ENCODE measurements at regions not wholly inside any gene's neighbourhood (a gene's known extent, or its start where the extent isn't known, plus 50 kb on each side); places are given as distances from the start of the nearest gene placed in this dataset.
"Not testable (repeated sequence)": the region's sequence is repeated elsewhere in the genome, so short reads cannot be mapped to it uniquely, and the experiment has no call there.

DNA sequence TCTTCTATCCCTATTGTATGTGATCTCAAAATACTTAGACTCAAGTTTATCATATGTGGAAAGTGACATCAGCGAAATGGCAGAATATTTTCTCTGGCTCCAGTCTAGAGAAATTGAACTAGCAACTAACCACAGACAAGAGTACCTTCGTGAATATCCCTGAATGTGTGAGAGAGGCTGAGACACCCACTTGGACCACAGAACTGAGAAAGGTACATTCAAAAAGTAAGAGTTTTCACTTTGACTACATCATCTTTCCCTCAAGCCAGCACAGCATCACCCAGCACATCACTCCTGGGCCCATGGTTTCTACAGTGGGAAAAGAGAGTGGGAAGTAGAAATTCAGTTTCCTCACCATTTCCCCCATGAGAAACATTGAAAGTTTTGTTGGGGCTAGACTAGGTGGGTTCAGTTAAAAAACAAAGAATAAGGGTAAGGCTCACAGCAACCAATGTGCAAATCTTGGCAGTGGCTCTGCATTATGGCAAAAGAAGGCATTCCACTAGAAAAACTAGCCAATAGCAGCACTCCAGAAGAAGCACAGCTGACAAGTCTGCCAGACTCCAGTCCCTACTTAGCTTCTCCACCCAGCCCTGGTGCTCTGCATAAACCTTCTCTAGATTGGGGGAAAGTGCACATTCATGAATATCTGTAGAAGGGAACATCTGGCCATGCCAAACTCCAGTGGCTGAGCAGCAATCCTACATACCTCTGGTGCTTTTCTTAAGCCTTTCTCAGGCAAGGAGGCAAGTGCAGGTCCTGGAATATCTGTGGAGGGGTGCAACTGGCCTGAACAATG lies 225.6 kb upstream of the VLDLR start:
- DNase-seq (ENCODE audit: low read depth): no peak

GRCh38 chr9:2396622-2397285 lies 224.8 kb upstream of the VLDLR start:
- DNase-seq (ENCODE audit: low read depth): no peak

DNA sequence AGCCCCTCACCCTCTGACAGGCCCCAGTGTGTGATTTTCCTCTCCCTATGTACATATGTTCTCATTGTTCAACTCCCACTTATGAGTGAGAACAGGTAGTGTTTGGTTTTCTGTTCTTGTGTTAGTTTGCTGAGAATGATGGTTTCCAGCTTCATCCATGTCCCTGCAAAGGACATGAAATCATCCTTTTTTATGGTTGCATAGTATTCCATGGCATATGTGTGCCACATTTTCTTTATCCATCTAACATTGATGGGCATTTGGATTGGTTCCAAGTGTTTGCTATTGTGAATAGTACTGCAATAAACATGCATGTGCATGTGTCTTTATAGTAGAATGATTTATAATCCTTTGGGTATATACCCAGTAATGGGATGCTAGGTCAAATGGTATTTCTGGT lies 223.7 kb upstream of the VLDLR start:
- not testable (repeated sequence) for DNase-seq (ENCODE audit: low read depth)

GRCh38 chr9:2401746-2402145 lies 219.8 kb upstream of the VLDLR start:
- DNase-seq (ENCODE audit: low read depth): not testable (repeated sequence)

DNA sequence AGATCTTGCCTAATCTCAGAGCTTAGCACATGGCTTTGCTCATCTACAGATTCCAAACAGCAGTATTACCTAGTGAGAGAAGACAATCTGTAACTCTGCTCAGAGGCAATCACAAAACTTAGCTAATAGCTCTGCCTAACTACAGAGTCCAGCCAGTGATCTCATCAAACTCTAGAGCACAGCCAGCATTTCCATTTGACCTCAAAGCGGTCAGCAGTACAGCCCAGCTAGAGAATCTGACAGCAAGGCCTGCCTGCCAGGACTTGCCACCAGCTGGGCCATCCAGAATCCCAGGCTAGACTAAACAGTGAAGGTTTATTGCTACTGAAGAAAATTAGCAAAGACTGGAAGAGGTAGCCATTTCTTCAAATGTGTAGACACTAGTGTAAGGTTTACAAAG lies 217.9 kb upstream of the VLDLR start:
- no peak for DNase-seq (ENCODE audit: low read depth)

GRCh38 chr9:2406252-2406651 lies 215.3 kb upstream of the VLDLR start:
- DNase-seq (ENCODE audit: low read depth): no peak

- DNase-seq (ENCODE audit: low read depth): no peak
These were observed 214.1 kb upstream of the VLDLR start for GRCh38 chr9:2407450-2407849.

DNA sequence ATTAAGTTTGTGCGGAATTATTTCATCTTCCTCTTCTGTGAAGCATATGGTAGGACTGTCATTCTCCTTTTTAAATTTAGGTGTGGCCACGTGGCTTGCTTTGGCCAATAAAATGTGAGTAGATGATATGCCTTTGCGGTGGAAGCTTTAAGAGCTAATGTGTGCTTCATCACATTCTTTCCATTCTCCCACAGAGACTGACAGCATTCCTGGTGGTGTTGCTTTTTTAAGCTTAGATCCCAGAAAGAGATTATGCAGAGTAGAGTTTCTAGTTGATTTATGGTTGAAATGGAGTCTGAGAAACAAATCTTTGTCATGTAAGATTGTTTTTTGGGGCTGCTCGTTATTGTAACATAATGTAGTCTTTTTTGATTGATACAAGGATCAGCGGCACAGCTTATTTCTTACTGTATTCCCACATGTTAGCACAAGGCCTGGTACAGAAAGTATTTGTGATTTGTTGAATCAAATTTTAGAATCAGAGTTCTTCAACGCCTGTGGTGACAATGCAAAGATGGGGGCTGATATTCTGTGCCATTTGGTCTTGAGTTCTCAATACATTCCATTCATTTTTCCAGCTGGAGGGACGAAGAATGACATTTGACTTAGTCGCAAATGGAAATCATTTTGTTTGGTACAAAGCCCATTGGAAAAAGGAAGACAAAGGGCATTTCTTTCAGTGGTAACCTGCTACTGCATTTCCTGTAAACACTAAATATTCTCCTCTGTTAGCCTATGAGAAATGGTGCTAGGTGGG lies 209.9 kb upstream of the VLDLR start:
- DNase-seq (ENCODE audit: low read depth): no peak

GRCh38 chr9:2413160-2413805 lies 208.3 kb upstream of the VLDLR start:
- DNase-seq (ENCODE audit: low read depth): no peak

DNA sequence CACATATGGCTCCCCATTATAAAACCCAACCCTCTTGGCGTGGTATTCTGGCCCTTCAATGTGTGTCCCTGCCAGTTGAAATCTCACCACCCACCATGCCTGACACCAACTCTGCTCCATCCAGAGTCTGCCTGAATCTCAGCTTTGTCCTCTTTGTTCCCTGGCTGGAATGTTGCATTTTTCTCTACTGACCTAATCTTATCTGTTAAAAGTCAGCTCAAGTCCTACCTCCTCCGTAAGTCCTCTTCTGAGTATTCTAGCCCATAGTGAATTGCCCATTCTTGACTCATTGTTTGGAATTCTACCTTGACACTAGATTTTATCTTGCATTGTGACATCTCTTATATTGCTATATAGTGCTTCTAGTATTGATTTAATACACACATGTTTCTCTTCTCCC lies 207.1 kb upstream of the VLDLR start:
- no peak for DNase-seq (ENCODE audit: low read depth)

DNA sequence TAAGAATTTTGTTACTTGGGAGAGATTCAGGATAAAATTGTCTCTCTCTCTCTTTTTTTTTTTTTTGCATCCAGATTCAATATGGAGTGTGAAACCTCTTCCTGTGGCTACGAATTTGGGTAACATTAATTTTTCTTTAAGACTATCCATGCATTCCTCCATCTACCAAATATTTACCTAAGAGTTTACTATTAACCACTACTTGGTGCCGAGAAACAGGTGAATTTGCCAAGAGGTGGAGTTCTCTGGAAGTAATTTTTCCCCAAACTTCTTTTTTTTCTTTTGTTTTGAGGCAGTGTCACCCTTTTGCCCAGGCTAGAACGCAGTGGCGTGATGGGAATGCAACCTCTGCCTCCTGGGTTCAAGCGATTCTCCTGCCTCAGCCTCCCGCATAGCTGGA lies 206.3 kb upstream of the VLDLR start:
- DNase-seq (ENCODE audit: low read depth): no peak

DNA sequence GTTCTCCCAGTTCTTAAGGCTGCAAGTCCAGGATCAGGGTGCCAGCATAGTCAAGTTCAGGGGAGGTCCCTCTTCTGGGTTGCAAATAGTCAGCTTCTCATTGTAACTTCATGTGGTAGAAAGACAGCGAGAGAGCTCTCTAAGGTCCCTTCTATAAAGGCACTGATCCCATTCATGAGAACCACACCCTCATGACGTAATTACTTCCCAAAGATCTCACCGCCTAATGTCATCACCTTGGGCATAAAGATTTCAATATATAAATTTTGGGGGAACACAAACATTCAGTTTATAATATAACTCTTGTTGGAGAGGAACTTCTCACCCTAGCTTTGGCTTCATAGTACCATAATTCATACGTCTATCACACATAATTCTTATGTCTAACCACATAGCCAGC lies 203.9 kb upstream of the VLDLR start:
- no peak for DNase-seq (ENCODE audit: low read depth)

DNA sequence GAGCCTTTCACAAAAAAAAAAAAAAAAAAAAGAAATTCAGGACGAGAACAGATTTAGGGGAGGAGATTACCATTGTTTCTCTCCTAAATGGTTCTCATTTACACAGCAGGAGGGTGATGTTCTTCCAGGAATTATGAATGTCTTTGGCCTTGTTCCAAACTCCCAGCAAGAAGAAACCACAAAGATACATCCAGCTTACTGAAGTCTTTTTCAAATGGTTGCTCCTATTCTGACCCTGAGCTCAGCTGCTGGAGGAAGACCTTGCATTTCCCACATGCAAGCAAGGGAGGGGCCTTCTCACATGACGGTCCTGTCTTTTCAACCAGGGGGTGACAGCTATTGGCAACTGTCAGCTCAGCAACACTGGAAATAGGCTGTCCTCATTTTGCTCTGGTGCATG lies 203.0 kb upstream of the VLDLR start:
- no peak for DNase-seq (ENCODE audit: low read depth)

DNA sequence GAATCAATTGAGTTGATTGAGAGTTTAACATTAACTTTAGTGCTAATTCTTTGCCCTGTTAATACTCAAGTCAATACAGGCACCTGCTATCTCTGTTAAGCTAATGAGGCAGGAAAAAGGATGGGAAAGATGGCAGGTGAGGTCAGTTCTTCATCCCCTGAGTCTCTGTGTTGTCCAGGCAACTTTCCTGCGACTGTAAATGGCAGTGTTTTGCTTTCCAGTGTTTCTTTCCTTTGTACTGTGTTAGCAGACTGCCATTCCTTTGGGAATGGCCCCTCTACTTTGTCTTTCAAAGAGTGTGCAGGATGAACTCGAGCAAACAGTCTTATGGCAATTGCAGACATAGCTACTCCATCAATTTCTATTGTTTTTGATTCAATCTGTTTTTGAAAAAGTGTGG lies 202.2 kb upstream of the VLDLR start:
- no peak for DNase-seq (ENCODE audit: low read depth)

DNA sequence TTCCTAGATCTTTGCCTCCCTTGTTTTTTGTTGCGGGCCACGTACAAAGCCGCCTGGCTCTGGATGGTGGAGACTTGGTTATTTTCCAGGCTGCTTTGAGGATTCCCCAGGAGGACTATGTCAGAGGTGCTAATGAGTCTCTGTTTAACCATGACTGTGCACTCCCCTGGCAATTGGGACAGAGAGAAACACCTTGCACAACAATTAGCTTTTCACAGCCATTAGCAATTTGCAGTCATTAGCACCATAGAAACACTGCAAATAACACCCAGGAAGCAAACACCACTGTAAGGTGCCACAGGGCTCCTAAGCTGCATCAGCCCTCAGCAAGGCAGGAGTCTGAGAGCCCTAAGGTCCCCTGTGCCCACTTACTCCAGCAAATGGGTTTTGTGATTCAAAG lies 201.0 kb upstream of the VLDLR start:
- DNase-seq (ENCODE audit: low read depth): no peak

DNA sequence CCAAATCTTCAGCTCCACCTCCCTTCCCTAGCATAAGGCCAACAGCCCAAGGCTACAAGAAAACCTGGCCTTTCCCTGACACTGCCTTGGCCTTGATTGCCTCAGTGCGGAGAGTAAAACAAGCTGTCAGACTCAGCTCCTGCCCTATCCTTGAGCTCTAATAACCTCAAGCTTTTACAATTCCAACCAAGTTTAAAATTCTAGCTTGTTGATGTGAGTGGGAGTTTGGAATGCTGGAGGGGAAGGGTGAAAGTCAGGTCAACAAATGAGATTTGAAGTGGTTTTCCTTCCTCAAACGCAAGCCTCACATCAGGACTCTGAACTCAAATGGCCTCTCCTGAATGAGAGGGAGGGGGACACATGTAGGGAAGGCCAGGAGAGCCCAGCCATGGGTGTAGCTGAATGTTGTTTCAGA lies 197.0 kb upstream of the VLDLR start:
- DNase-seq (ENCODE audit: low read depth): no peak

DNA sequence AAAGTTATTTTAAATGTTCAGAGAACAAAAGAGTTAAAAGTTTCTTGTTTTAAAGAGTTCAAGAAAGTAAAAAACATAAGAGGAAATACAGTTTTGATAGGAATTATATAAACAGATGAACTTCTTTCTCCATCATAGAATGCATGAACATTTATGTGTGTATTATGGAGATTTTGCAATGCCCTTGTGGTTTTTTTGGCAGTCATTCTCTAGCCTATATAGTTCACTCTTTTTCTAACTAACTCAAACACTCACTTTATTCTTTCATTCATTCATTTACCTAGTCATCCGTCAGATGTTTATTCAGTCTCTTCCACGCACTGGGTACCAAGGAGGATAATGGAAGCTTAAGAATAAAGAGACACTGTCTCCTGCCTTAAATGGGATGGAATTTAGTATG lies 195.9 kb upstream of the VLDLR start:
- no peak for DNase-seq (ENCODE audit: low read depth)

GRCh38 chr9:2427120-2427891 lies 194.3 kb upstream of the VLDLR start:
- DNase-seq (ENCODE audit: low read depth): no peak

DNA sequence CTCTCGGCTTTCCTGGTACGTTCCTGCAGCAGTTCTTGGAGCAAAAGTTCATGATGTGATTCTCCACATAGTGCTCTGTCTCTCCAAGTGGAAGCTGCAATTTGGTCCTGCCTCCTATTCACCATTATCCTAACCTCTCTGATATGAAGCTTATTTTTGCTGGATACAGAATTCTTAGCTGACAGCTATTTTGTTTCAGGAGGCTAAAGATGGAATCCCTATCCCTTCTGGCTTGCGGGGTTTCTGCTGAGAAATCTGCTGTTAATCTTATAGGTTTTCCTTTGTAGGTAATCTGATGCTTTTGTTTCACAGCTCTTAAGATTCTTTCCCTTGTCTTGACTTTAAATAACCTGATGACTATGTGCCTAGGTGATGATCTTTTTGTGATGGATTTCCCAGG lies 181.6 kb upstream of the VLDLR start:
- DNase-seq (ENCODE audit: low read depth): no peak

GRCh38 chr9:2443933-2444332 lies 177.7 kb upstream of the VLDLR start:
- DNase-seq (ENCODE audit: low read depth): not testable (repeated sequence)

- DNase-seq (ENCODE audit: low read depth): no peak
These were observed 173.3 kb upstream of the VLDLR start for GRCh38 chr9:2448193-2448738.
